Tibial artery (tissue), 4 donors: ENCODE measurements at regions not wholly inside any gene's neighbourhood (a gene's known extent, or its start where the extent isn't known, plus 50 kb on each side); places are given as distances from the start of the nearest gene placed in this dataset.

ENCODE experiments used
- DNase-seq, 2 donors: peaks; one replicate each; pipeline ENCODE4 v3.0.0-alpha.2; 2019
- H3K27ac ChIP-seq, 2 donors: fragments of 200-600 bp; sonication (generic) in 1 of 2; 1 replicate in 1 of 2; 2 replicates in 1 of 2; pipeline ENCODE4 v1.5.1; 2018 to 2019; ENCODE audit warnings: mild to moderate bottlenecking in 1 of 2
- H3K27me3 ChIP-seq, 2 donors: fragments of 200-600 bp; sonication (generic) in 1 of 2; one replicate each; pipeline versions ENCODE4 v1.5.1 to v1.6.0; 2016 to 2019
- H3K36me3 ChIP-seq, 3 donors: fragments of 200-600 bp; sonication (generic) in 2 of 3; one replicate each; pipeline ENCODE4 v1.5.1; 2016 to 2019; ENCODE audit warnings: mild to moderate bottlenecking in 2 of 3
- H3K4me1 ChIP-seq, 4 donors: fragments of 200-600 bp; sonication (generic) in 2 of 4; 1 replicate in 3 of 4; 2 replicates in 1 of 4; pipeline ENCODE4 v1.5.1; 2016 to 2019
- H3K4me3 ChIP-seq, 2 donors: fragments of 200-600 bp; sonication (generic) in 1 of 2; 1 replicate in 1 of 2; 2 replicates in 1 of 2; pipeline ENCODE4 v1.5.1; 2018 to 2019; ENCODE audit warnings: mild to moderate bottlenecking in 2 of 2
- H3K9me3 ChIP-seq, 3 donors: fragments of 200-600 bp; sonication (generic) in 1 of 3; one replicate each; pipeline ENCODE4 v1.5.1; 2016 to 2019
- CTCF ChIP-seq, 2 experiments: fragments of 200-600 bp in 1 of 2; fragments of 450-650 bp in 1 of 2; IDR thresholded peaks; one replicate each; pipeline ENCODE4 v1.5.1; 2017 to 2019; ENCODE audit warnings: antibody characterized with exemption in 2 of 2, mild to moderate bottlenecking in 1 of 2, moderate library complexity in 1 of 2
- intact Hi-C: fragments of 100-400 bp; cut with DNase I; formaldehyde crosslinking; loops from one replicate; pipeline ENCODE4 v1.15.0; 2023; ENCODE audit warnings: low total_unique reads

- H3K4me3 ChIP-seq, result no peak overlapping the region
- intact Hi-C loops, result no loop called here
- H3K27ac ChIP-seq, result no peak overlapping the region
- no peaks in the 10 kb centered on the region for H3K36me3 ChIP-seq
- no peak for DNase-seq
- no peaks in the 10 kb centered on the region for H3K4me1 ChIP-seq
- no peak for TF ChIP-seq CTCF (IDR thresholded peaks at IDR 0.05)
- H3K9me3 ChIP-seq, result no peaks in the 10 kb centered on the region
- H3K27me3 ChIP-seq, result no peaks in the 10 kb centered on the region
Measured at GRCh38 chr6:122286512-122286911, 112.9 kb upstream of the HSF2 start.

- DNase-seq, result no peak
- intact Hi-C loops, result no loop called here
- TF ChIP-seq CTCF (IDR thresholded peaks at IDR 0.05), result no peak
Measured at GRCh38 chr6:122289762-122290539, 109.5 kb upstream of the HSF2 start.

GRCh38 chr6:122297010-122297409, 102.4 kb upstream of the HSF2 start:
- no peaks in the 10 kb centered on the region for H3K27me3 ChIP-seq
- DNase-seq, result no peak
- H3K4me1 ChIP-seq, result no peaks in the 10 kb centered on the region
- no peak overlapping the region for H3K27ac ChIP-seq
- no peak for TF ChIP-seq CTCF (IDR thresholded peaks at IDR 0.05)
- intact Hi-C loops, result no loop called here
- no peaks in the 10 kb centered on the region for H3K9me3 ChIP-seq
- no peak overlapping the region for H3K4me3 ChIP-seq
- no peaks in the 10 kb centered on the region for H3K36me3 ChIP-seq

More at GRCh38 chr6:122289762-122290539, 109.5 kb upstream of the HSF2 start:
- Histone ChIP-seq H3K27ac (no peak overlapping the region), H3K9me3 (no peaks in the 10 kb centered on the region), H3K27me3 (no peaks in the 10 kb centered on the region), H3K36me3 (no peaks in the 10 kb centered on the region), H3K4me1 (no peaks in the 10 kb centered on the region), H3K4me3 (no peak overlapping the region)

DNA sequence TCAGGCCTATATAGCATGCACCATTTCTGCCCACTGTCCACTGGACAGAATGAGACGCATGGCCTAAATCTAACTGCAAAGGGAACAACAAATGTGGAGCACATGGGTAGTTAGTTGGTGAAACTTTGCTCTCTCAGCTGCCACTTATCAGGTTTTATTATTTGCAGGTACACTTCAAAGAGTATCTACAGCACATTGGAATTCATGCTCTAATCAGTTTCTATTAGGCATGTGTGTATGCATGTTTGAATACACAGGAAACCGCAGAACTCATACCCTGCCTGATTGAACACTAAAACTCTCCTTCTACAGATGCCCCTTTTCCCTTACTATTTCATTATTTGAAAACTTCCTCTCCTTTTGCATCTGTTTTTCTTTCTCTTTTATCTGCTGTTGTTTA, 97.4 kb upstream of the HSF2 start:
- Histone ChIP-seq H3K27ac (no peak overlapping the region), H3K9me3 (peaks cover 0 to 5% (median 0%) of the 10 kb centered on the region in 3 donors)
- intact Hi-C loops, result no loop called here

DNA sequence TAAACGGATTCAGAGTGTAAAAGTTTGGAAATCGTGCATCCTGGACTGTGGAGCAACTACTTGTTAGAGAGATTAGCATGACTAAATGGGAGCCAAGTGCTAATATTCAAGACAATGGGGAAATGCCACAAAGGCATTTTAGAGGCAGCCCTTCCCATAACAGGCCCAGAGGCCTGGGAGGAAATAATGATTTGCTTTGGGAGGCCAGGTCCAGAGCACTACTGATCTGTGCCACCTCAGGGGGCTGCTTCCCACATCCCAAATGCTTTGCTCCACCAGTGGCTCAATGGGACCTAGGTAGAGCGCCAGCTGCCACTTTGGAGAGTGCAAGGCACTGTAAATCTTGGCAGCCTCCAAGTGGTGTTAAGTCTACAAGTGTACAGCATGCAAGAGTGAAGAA, 91.9 kb upstream of the HSF2 start:
- TF ChIP-seq CTCF (IDR thresholded peaks at IDR 0.05), result no peak
- H3K9me3 ChIP-seq, result peaks cover 0 to 10% (median 0%) of the 10 kb centered on the region in 3 donors
- DNase-seq, result no peak
- no peaks in the 10 kb centered on the region for H3K27me3 ChIP-seq
- no peaks in the 10 kb centered on the region for H3K36me3 ChIP-seq
- H3K27ac ChIP-seq, result no peak overlapping the region
- no peaks in the 10 kb centered on the region for H3K4me1 ChIP-seq
- intact Hi-C loops, result no loop called here
- H3K4me3 ChIP-seq, result no peak overlapping the region

More for the DNA sequence above, 97.4 kb upstream of the HSF2 start:
- no peaks in the 10 kb centered on the region for H3K4me1 ChIP-seq
- no peak for DNase-seq
- TF ChIP-seq CTCF (IDR thresholded peaks at IDR 0.05), result no peak
- H3K27me3 ChIP-seq, result no peaks in the 10 kb centered on the region
- H3K36me3 ChIP-seq, result no peaks in the 10 kb centered on the region
- no peak overlapping the region for H3K4me3 ChIP-seq
